HG03135 (cell line): ENCODE measurements at regions not wholly inside any gene's neighbourhood (a gene's known extent, or its start where the extent isn't known, plus 50 kb on each side); places are given as distances from the start of the nearest gene placed in this dataset.

Experiments
- ATAC-seq: cut with Tn5 transposase; IDR thresholded peaks from one replicate; pipeline ENCODE4 v1.9.1; 2021; ENCODE audit warnings: mild to moderate bottlenecking, moderate library complexity; ENCODE audit not compliant: unreplicated experiment

GRCh38 chr10:105691811-105692210 lies 1050.7 kb downstream of the SORCS3 start:
- no peak for ATAC-seq

- ATAC-seq: no peak
Observed at GRCh38 chr10:105682911-105683310, 1041.8 kb downstream of the SORCS3 start.

GRCh38 chr10:105681051-105681450 lies 1040.0 kb downstream of the SORCS3 start:
- no peak for ATAC-seq

- ATAC-seq: no peak
Observed at GRCh38 chr10:105679781-105680180, 1038.7 kb downstream of the SORCS3 start.

- ATAC-seq: no peak
Observed at GRCh38 chr10:105675333-105675732, 1034.2 kb downstream of the SORCS3 start.

- no peak for ATAC-seq
Observed at GRCh38 chr10:105674448-105674847, 1033.4 kb downstream of the SORCS3 start.

GRCh38 chr10:105658696-105659095 lies 1017.6 kb downstream of the SORCS3 start:
- ATAC-seq: no peak

GRCh38 chr10:105656856-105657255 lies 1015.8 kb downstream of the SORCS3 start:
- ATAC-seq: no peak

- ATAC-seq: no peak
Observed at GRCh38 chr10:105650306-105650705, 1009.2 kb downstream of the SORCS3 start.

- no peak for ATAC-seq
Observed at GRCh38 chr10:105647354-105647753, 1006.3 kb downstream of the SORCS3 start.

GRCh38 chr10:105644978-105645377 lies 1003.9 kb downstream of the SORCS3 start:
- ATAC-seq: no peak

GRCh38 chr10:105644559-105644958 lies 1003.5 kb downstream of the SORCS3 start:
- no peak for ATAC-seq

GRCh38 chr10:105644091-105644490 lies 1003.0 kb downstream of the SORCS3 start:
- no peak for ATAC-seq

- ATAC-seq: no peak
Observed at GRCh38 chr10:105643660-105644059, 1002.6 kb downstream of the SORCS3 start.

GRCh38 chr10:105634281-105634680 lies 993.2 kb downstream of the SORCS3 start:
- ATAC-seq: no peak

- no peak for ATAC-seq
Observed at GRCh38 chr10:105615715-105616365, 974.8 kb downstream of the SORCS3 start.

GRCh38 chr10:105611244-105611798 lies 970.2 kb downstream of the SORCS3 start:
- ATAC-seq: no peak

- ATAC-seq: no peak
Observed at GRCh38 chr10:105609451-105609850, 968.4 kb downstream of the SORCS3 start.

GRCh38 chr10:105605918-105606317 lies 964.8 kb downstream of the SORCS3 start:
- ATAC-seq: no peak

GRCh38 chr10:105605104-105605503 lies 964.0 kb downstream of the SORCS3 start:
- no peak for ATAC-seq

- no peak for ATAC-seq
Observed at GRCh38 chr10:105598207-105598606, 957.1 kb downstream of the SORCS3 start.

- no peak for ATAC-seq
Observed at GRCh38 chr10:105597312-105597711, 956.2 kb downstream of the SORCS3 start.

- no peak for ATAC-seq
Observed at GRCh38 chr10:105596749-105597148, 955.7 kb downstream of the SORCS3 start.
